ENCODE measurements at regions not wholly inside any gene's neighbourhood (a gene's known extent, or its start where the extent isn't known, plus 50 kb on each side); places are given as distances from the start of the nearest gene placed in this dataset.

GRCh38 chr3:16825617-16826204 lies 59.0 kb upstream of the PLCL2 start:
- TF ChIP-seq CTCF (conservative IDR thresholded peaks at IDR 0.05; ENCODE audit: low read depth, low read length) = no peak
- no peak for DNase-seq (ENCODE audit: low read depth)
- no peak overlapping the region for H3K4me3 ChIP-seq (ENCODE audit: low read length)

DNA sequence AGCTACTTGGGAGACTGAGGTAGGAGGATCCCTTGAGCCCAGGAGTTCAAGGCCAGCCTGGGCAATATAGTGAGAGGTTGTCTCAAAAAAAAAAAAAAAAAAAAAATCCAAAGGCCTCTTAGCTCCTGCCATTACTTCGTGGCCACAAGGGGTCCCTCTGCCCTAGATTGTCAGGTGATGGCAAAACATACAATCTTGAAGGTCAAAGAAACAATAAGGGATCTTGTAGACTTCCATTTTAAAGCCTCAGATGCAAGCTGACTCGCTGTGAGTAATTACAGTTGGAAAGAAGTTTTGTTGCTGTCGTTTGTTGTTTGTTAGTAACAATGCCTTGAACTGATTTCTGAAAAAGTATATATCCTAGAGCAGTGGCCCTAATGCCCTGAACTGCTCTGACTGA lies 55.9 kb upstream of the PLCL2 start:
- peak; percentile 25 for DNase-seq (ENCODE audit: low read depth)
- TF ChIP-seq CTCF (conservative IDR thresholded peaks at IDR 0.05; ENCODE audit: low read depth, low read length) = peak; percentile 62
- no peak overlapping the region for H3K4me3 ChIP-seq (ENCODE audit: low read length)

DNA sequence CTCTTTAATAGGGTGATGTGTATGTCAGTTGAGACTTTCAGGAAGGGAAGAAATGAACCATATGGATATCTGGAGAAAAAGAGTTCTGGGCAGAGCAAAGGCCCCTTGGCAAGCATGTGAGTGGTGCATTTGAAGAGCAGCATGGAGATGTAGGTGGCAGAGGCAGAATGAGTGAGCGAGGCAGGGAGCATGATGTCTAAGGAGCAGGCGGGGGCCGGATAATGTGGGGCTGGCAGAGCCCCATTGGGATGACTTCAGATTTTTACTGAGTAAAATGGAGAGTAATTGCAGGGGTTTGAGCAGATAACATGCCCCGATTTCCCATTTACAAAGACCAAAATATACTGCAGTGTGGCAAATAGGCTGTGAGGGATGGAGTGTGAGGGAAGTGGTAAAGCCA lies 52.9 kb upstream of the PLCL2 start:
- H3K4me3 ChIP-seq (ENCODE audit: low read length) = no peak overlapping the region
- no peak for TF ChIP-seq CTCF (conservative IDR thresholded peaks at IDR 0.05; ENCODE audit: low read depth, low read length)
- DNase-seq (ENCODE audit: low read depth) = no peak

DNA sequence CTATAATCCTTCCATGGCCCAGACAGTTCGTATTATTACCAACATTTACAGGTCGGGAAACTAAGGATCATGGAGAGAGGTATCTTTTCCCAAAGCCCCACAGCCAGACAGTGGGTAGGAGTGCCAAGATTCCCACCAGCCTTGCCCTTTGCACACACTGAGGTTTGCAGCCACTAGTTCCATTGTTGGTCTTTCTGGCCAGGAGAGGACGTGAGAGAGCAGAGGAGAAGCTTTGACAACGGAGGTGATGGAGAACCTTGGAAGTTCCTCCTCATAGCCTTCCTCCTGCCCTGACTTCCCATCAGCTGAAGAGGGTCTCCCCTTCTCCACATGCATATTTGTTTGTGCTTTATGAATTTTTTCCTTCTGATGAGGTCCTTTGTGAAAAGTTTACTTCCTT lies 50.5 kb upstream of the PLCL2 start:
- no peak for TF ChIP-seq CTCF (conservative IDR thresholded peaks at IDR 0.05; ENCODE audit: low read depth, low read length)
- no peak overlapping the region for H3K4me3 ChIP-seq (ENCODE audit: low read length)
- no peak for DNase-seq (ENCODE audit: low read depth)

- no peak for DNase-seq (ENCODE audit: low read depth)
- no peak for TF ChIP-seq CTCF (conservative IDR thresholded peaks at IDR 0.05; ENCODE audit: low read depth, low read length)
- H3K4me3 ChIP-seq (ENCODE audit: low read length) = no peak overlapping the region
Measured at GRCh38 chr3:16834753-16835152, 50.0 kb upstream of the PLCL2 start.

Data from retinal pigment epithelial cell (primary cell).